HG03135 (cell line): ENCODE measurements at regions not wholly inside any gene's neighbourhood (a gene's known extent, or its start where the extent isn't known, plus 50 kb on each side); places are given as distances from the start of the nearest gene placed in this dataset.
"Not testable (repeated sequence)": the region's sequence is repeated elsewhere in the genome, so short reads cannot be mapped to it uniquely, and the experiment has no call there.

Source experiments
- ATAC-seq: cut with Tn5 transposase; IDR thresholded peaks from one replicate; pipeline ENCODE4 v1.9.1; 2021; ENCODE audit warnings: mild to moderate bottlenecking, moderate library complexity; ENCODE audit not compliant: unreplicated experiment

DNA sequence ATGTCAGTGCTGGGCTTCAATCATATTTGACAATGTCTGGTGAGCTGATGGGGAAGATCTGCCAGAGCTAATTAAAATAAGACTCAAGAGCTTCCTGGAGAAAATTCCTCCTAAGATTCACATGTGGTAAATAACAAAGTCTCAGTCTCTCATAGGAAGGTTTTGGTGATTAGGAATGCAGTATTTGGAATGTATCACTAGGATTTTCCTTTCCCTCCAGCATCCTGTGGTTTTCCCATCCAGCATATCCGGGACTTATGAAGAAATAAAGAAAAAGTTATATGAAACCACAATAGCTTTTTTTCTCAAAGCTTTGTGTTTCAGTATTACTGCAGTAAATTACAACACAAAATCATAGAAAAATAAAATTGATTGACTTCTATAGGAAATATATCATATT lies 1597.1 kb downstream of the ADGRL3 start:
- ATAC-seq = no peak

DNA sequence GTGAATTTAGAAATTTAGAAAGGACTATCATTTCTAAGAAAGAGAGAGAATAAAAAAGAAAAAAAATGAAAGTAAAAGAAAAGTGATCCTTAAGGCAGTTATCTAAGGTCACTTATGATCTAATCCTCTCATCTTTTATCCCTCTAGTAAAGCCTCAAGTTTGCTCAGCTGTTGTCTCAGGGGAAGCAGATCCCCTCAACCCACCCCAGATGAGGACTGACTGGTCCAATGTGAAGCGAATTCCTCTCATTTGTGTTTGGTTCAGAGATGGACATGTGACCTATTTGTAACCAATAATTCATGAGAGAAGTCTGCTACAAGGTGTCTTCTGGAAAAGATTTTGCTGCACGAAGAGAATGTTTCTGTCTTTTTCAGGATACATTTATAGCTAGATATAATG lies 1591.3 kb downstream of the ADGRL3 start:
- ATAC-seq = no peak

DNA sequence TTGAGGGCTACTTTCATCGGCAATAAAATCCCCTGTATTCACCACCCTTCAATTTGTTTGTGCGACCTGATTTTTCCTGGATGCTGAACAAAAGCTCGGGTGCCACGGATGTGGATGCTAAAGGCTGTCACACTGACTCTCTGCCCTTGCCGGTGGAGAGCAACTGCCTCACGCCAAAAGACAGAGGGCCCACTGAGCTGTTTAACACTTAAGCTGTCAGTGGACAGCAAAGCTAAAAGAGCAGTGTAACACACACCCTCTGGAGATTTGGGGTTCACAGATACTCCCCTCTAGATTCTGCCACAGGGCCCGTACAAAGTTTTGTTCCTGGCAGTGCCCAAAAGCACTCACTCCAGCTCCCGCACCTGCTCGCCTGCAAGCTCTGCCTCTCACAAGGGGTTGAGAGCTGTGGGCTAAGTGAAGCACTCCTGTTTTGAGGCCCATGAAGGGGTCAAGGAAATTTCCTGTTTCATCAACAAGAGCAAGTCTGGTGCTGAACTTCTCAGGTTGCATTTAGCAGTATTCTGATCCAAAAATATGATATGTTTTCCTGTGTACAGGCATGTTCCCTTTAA lies 1571.9 kb downstream of the ADGRL3 start:
- ATAC-seq = no peak

GRCh38 chr4:62740296-62740695 lies 1540.2 kb downstream of the ADGRL3 start:
- ATAC-seq = no peak

DNA sequence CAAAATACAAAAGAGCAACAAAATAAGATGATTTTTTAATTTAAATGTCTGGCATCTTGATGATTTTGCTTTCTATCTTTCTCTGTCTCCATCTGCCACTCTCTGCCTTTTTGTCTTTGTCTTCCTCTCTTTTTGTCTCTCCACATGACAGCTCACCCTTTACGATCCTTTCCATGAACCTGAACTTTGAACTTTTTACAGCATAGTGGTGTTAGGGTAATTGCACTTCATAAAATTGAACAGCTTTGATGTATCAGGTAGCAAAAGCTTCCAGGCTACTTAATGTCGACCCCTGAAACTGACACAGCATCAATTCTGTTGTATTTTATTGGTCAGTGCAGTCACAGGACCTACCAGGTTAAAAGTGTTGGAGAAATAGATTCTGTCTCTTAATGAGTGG lies 1517.0 kb downstream of the ADGRL3 start:
- ATAC-seq = no peak

DNA sequence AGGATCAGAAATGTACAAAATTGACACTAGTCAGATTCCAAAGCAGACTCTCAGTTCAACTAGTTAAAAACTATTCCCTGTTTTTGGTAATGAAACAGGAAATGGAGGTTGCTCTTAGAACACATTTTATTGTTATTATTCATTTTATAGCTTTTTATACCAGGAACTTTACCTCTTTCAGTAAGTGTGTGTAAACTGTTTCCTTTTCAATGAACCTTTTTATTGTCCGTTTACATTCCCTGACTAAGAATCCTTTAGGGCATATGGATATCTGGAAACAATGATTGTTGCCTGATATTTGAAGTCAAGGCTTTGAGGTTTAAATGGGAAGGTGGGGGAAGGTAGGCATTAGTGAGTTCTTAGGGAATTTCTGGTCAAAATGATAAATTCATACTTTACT lies 1511.4 kb downstream of the ADGRL3 start:
- no peak for ATAC-seq

- no peak for ATAC-seq
These were observed 1509.6 kb downstream of the ADGRL3 start for GRCh38 chr4:62709618-62710252.

DNA sequence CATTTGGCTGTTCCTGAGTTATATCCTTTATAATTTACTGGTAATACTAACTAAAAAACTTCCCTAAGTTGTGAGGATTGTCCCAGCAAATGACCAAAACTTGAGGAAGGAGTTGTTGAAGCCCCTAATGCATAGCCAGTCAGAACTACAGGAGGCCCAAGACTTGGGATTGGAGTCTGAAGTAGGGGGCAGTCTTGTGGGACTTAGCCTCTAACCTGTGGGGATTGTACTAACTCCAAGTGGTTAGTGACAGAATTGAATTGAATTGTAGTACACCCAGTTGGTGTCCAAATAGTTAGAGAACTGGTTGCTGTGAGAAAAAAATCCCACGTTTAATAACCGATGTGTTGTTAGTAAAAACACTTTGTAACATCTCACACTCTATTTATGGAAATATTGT lies 1506.3 kb downstream of the ADGRL3 start:
- ATAC-seq = no peak

DNA sequence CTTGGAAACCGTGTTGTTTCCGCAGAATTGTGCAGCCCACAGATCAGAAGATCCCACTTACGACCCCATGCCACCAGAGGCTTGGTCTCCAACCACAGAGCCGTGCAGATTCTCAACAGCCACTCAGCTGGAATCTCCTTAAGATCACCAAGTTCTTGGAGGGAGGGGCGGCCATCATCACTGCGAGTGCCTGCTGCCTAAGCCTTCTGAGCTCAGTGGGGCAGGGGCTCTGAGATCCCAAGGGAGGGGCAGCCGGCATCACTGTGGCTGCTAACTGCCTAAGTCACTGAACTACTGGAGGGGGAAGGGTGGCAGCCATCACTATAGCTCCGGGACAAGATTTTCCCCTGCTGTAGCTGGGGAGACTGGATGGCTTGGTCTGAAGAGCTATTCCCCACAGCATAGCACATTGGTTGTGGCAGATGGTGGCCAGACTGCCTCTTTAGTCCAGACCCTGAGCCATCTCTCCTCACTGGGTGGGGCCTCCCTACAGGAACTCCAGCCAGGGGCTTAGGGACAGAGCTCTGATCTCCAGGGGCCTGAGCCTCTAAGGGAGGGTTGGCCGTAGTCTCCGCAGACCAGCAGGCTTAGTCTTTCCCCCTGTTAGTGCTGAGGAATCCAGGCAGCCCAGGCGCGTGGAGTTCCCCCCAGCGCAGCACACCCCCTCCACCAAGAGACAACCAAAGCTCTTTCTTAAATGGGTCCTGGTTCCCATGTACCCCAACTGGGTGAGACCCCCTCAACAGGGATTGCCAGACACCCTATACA lies 1483.9 kb downstream of the ADGRL3 start:
- ATAC-seq = no peak

DNA sequence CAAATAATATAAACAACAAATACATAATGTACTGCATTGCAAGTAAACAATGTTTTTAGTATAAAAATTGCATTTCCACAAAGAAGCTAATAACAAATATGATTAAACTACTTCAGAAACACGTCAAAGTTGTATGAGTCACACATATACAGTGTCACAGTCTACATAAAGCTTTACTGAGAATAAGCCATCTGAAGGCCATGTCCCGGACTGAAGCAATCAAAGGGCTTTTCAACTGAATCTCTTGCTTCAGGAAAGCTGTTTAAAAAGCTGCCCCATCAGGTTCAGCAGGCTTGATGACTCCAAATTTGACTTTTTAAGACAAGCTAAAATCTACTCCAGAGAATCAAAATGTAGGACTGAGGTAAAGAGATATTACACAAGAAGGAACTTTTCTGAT lies 1476.8 kb downstream of the ADGRL3 start:
- ATAC-seq = no peak

GRCh38 chr4:62670514-62670913 lies 1470.4 kb downstream of the ADGRL3 start:
- no peak for ATAC-seq

- ATAC-seq = no peak
These were observed 1461.7 kb downstream of the ADGRL3 start for GRCh38 chr4:62661821-62662220.

- no peak for ATAC-seq
These were observed 1455.9 kb downstream of the ADGRL3 start for GRCh38 chr4:62656006-62656405.

- ATAC-seq = no peak
These were observed 1444.2 kb downstream of the ADGRL3 start for GRCh38 chr4:62644372-62644771.

DNA sequence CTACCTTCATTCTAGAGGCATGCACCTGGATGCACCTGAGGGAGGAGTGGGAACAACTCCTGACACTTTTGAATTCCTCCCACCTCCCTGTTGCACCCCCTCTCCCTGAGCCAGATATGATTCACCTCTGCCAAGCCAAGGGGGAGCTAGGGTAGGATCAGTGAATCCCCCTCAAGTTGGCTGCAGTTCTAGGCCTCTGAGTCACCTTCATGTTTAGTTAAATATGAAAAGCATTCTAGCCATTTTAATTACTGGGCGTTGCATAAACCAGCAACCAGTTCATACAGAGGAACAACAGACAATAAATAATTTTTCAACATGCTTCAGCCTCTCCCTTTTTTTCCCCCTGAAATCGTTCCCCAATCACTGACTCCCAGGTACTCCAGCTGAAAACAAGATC lies 1440.2 kb downstream of the ADGRL3 start:
- ATAC-seq = no peak

DNA sequence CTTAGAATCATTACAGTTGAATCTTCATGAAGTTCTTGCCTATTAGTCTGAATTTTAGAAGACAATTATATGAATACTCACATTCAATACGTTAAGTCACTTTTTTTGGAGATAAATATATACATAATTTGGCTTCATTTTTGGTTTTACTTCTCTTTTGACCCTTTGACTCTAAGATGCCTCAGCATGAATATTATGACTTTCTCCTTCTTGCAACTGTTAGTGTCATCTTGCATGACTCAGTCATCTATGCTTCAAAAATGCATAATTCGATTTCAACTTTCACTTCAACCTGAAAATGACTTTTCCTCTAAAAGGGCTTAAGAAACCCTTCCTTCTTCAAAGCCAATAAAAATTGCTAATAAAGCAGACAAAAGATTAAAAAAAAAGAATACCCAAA lies 1427.5 kb downstream of the ADGRL3 start:
- ATAC-seq = no peak

- no peak for ATAC-seq
These were observed 1427.0 kb downstream of the ADGRL3 start for GRCh38 chr4:62627141-62627540.

DNA sequence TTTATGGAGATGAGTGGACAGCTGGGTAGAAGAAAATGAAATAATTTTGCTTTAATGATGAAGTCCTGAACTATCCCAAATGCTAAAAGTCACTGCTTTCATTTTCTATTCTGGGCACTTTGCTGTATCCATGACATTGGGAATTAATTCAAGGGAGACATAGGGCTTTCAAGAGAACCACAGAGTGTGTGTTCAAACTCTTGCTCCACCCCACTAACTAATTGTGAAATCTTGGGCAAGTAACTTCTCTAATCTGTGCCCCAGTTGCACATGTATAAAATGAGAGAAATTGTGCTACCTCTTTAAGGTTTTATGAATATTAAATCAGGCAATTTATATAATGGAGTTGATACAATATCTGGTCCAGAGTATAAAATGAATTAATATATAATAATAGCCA lies 1422.0 kb downstream of the ADGRL3 start:
- ATAC-seq = no peak

DNA sequence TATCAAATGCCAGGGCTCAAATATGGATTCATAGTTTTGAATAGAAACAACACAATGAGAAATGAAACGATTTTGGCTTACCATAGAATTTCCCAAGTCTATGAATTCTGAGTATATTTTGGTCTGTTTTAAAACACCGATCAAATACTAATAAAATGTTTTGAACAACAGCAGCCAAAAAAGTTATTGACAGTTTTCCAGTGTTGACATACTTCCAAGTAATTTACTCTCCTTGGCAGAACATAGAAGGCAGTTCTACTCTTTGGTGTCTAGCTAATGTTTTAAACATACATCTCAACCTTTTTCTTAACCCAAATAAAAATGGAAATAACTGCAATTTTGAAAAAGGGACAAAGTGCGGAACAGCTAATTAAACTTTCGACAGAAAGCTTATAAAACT lies 1419.8 kb downstream of the ADGRL3 start:
- ATAC-seq = no peak

GRCh38 chr4:62618042-62618441 lies 1417.9 kb downstream of the ADGRL3 start:
- ATAC-seq = no peak

DNA sequence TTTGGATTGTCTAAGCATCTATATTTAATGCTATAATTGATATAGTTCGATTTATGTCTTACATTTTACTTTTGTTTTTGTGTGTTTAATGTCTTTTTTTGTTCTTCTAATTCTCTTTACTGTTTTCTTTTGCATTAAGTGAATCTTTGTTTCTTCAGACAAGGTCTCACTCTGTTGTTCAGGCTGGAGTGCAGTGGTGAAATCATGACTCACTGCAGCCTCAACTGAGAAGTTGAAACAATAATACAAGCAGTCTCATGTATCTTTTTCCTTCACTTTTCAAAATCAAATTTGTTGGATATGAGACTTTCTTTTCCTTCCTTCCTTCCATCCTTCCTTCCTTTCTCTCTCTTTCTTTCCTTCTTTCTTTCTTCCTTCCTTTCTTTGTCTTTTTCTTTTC lies 1401.6 kb downstream of the ADGRL3 start:
- no peak for ATAC-seq

- ATAC-seq = not testable (repeated sequence)
These were observed 1395.1 kb downstream of the ADGRL3 start for GRCh38 chr4:62595265-62595664.
